Epithelial cell of esophagus (primary cell): ENCODE measurements at regions not wholly inside any gene's neighbourhood (a gene's known extent, or its start where the extent isn't known, plus 50 kb on each side); places are given as distances from the start of the nearest gene placed in this dataset.
"Not testable (repeated sequence)": the region's sequence is repeated elsewhere in the genome, so short reads cannot be mapped to it uniquely, and the experiment has no call there.

ENCODE experiments used
- DNase-seq: peaks from one replicate; pipeline ENCODE4 v3.0.0; 2010; ENCODE audit warnings: low read depth
- H3K4me3 ChIP-seq: 2 replicates; pipeline ENCODE4 v1.5.1; 2011; ENCODE audit warnings: mild to moderate bottlenecking, low read length, control low read depth
- TF ChIP-seq, protein P1 (sequence below): IDR thresholded peaks from 2 replicates; pipeline ENCODE4 v1.5.1; 2011; ENCODE audit warnings: low read depth, mild to moderate bottlenecking, low read length, control low read depth, inconsistent platforms; ENCODE audit not compliant: insufficient read depth; ENCODE audit errors: missing control alignments

DNA sequence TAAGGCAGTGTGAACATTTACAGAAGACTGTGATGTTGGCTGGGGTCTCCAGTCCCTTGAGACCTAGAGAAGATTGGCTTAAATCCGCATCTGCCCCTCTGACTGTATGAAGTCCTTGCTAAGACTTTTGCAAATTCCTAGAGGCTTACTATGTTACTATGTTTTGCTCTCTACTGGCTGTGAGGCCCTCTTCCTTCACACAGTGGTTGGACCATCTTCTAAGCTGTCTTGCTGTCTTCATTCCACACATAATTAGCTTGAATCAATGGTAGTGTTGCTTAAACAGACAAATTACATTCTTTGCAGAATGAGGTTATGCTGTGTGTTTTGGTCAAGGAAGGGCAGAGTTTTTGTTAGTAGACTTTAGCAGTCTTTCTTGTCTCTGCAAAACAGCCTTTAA, 658.0 kb downstream of the TYW1 start:
- no peak for DNase-seq
- H3K4me3 ChIP-seq: no peak overlapping the region
- TF ChIP-seq, protein P1, sequence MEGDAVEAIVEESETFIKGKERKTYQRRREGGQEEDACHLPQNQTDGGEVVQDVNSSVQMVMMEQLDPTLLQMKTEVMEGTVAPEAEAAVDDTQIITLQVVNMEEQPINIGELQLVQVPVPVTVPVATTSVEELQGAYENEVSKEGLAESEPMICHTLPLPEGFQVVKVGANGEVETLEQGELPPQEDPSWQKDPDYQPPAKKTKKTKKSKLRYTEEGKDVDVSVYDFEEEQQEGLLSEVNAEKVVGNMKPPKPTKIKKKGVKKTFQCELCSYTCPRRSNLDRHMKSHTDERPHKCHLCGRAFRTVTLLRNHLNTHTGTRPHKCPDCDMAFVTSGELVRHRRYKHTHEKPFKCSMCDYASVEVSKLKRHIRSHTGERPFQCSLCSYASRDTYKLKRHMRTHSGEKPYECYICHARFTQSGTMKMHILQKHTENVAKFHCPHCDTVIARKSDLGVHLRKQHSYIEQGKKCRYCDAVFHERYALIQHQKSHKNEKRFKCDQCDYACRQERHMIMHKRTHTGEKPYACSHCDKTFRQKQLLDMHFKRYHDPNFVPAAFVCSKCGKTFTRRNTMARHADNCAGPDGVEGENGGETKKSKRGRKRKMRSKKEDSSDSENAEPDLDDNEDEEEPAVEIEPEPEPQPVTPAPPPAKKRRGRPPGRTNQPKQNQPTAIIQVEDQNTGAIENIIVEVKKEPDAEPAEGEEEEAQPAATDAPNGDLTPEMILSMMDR: no peak

DNA sequence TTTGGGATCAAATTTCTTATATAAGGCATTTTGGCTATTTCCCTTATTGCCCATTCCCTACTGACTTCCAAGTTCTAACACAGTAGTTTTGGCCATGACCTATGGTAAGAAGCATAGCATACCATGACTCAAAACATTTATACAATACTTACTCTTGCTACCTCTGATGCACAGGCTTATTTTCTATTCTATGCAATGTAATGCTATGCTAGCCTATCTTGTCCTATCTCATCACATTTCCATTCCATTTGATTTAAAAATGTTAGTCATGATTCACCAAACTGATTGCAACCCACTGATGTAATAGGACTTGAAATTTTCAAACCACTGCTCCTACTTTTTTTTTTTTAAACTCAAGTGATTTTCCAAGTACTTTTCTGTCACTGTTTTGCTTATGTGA, 658.5 kb downstream of the TYW1 start:
- no peak for DNase-seq
- TF ChIP-seq, protein P1: no peak
- H3K4me3 ChIP-seq: no peak overlapping the region

DNA sequence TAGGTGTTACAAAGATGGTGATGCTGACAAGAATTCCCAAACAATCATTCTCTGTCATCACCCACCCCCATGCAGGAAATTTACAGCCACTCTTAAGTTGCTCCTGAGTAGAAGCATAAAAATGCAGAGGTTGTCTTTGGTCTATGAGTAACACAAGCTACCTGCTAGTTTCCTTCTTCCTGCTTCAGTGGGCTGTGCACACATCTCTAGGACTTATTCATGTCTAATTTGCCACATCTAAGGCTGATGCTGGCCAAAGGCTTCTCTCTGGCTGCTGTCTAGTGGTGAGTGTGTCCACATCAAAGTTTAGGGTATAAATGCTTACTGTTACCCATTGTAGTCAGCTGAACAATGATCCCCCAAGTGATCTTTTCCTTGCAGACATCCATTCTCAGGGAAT, 662.5 kb downstream of the TYW1 start:
- TF ChIP-seq, protein P1: no peak
- no peak for DNase-seq
- no peak overlapping the region for H3K4me3 ChIP-seq

DNA sequence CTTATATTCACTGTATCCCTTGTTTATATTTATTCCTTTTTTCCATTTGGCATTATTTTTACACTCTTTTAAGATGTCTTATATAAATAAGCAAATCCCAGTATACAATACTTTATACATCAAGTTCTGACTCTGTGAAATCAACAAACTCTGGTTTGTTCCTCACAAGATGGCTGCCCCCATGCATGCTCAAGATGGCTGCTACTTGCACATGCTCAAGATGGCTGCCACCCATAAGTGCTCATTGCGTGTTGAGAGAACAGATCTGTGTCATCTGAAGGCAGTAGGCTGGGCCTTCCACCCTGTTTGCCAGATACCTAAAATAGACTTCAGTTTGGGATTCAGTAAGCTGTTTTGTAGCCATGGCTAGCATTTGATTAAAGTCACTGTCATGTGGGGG, 666.2 kb downstream of the TYW1 start:
- no peak for DNase-seq
- TF ChIP-seq, protein P1: no peak
- H3K4me3 ChIP-seq: no peak overlapping the region

DNA sequence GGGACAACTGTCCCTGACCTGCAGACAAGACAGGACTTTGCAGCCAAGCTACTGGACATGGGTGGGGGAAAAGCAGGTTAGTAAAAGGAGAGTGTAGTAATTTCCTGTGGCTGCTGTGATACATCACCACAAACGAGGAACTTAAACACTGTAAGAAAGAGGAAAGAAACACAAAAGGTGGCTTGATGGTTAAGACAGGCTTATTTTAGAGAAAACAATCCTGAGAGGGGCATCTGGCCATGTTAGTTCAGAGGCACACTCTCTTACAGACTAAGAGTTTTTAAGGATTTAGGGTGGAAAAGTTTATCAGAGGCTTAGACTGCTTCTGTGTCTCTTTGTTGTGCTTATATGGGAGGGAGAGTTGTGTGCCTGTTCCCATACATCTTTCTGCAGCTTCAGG, 667.0 kb downstream of the TYW1 start:
- DNase-seq: no peak
- H3K4me3 ChIP-seq: no peak overlapping the region
- TF ChIP-seq, protein P1: no peak

DNA sequence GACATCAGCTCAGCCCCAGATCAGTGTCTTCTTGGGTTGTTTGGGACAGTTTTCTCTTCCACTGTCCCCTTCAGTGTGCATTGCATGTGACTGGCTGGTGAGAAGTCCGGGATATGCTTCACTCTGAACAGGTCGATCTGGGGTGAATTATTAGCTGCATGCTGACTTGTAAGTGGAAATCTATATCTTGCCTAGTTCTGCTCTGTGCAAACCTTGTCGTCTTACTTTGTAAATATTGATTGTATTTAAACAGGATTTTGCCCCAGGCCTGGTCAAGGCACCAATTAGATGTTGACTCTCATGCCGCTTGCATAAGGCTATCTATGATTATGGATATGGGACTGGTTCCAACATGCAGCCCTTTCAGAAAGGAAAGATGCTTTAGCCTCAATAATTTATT, 669.7 kb downstream of the TYW1 start:
- not testable (repeated sequence) for DNase-seq, H3K4me3 ChIP-seq

DNA sequence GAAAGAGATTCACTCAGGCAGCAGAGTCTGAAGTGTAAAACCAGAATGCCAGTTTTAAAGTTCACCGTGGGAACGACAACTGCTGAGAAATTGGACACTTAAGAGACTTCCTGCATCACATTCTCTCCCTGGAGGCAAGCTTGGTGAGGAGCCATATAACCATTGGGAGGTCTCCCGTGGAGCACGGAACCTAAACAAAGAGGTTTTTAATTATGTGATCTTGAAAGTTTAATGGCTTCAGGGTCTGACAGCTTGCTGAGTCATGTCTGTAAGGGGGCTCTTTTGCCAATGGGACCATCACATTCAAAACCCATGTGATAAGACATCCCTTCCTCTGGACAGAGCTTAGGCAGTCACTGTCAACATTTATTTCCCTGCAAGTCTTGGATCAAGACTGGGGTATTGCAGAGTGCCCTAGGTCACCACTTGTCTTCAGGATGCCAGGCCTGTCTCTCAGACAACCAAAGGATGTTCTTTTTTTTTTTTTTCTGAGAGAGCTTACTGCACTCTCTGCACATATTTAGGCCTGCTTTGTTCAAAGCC, 674.4 kb downstream of the TYW1 start:
- no peak overlapping the region for H3K4me3 ChIP-seq
- DNase-seq: no peak
- TF ChIP-seq, protein P1: no peak
